Lung microvascular endothelial cell (primary cell): ENCODE measurements at regions not wholly inside any gene's neighbourhood (a gene's known extent, or its start where the extent isn't known, plus 50 kb on each side); places are given as distances from the start of the nearest gene placed in this dataset.

ENCODE experiments used
- DNase-seq, 2 donors: peaks; one replicate each; pipeline versions ENCODE4 v3.0.0 to v3.0.0-alpha.2; 2010; ENCODE audit warnings: low read depth in 2 of 2

- DNase-seq: no peak
These were observed 271.6 kb upstream of the PPP2R2D start for GRCh38 chr10:131629026-131629770.

- no peak for DNase-seq
These were observed 270.0 kb upstream of the PPP2R2D start for GRCh38 chr10:131630772-131631258.

GRCh38 chr10:131631619-131632018, 269.2 kb upstream of the PPP2R2D start:
- DNase-seq: no peak

GRCh38 chr10:131635564-131636015, 265.2 kb upstream of the PPP2R2D start:
- no peak for DNase-seq

GRCh38 chr10:131636116-131636515, 264.7 kb upstream of the PPP2R2D start:
- DNase-seq: no peak

- DNase-seq: no peak
These were observed 263.7 kb upstream of the PPP2R2D start for GRCh38 chr10:131636841-131637724.

GRCh38 chr10:131638049-131638879, 262.5 kb upstream of the PPP2R2D start:
- DNase-seq: no peak

GRCh38 chr10:131638880-131639278, 261.9 kb upstream of the PPP2R2D start:
- no peak for DNase-seq

- no peak for DNase-seq
These were observed 260.7 kb upstream of the PPP2R2D start for GRCh38 chr10:131640045-131640644.

GRCh38 chr10:131641231-131641630, 259.6 kb upstream of the PPP2R2D start:
- DNase-seq: no peak

- no peak for DNase-seq
These were observed 258.9 kb upstream of the PPP2R2D start for GRCh38 chr10:131641898-131642297.

- no peak for DNase-seq
These were observed 257.8 kb upstream of the PPP2R2D start for GRCh38 chr10:131642966-131643365.

GRCh38 chr10:131644289-131644688, 256.5 kb upstream of the PPP2R2D start:
- no peak for DNase-seq

GRCh38 chr10:131644864-131645658, 255.7 kb upstream of the PPP2R2D start:
- DNase-seq: no peak

GRCh38 chr10:131645756-131646155, 255.1 kb upstream of the PPP2R2D start:
- no peak for DNase-seq

GRCh38 chr10:131646551-131647525, 254.0 kb upstream of the PPP2R2D start:
- DNase-seq: no peak

- no peak for DNase-seq
These were observed 253.0 kb upstream of the PPP2R2D start for GRCh38 chr10:131647789-131648188.

GRCh38 chr10:131648386-131649020, 252.3 kb upstream of the PPP2R2D start:
- no peak for DNase-seq

GRCh38 chr10:131649617-131650016, 251.2 kb upstream of the PPP2R2D start:
- DNase-seq: no peak
